LNCAP (cell line): ENCODE measurements at regions not wholly inside any gene's neighbourhood (a gene's known extent, or its start where the extent isn't known, plus 50 kb on each side); places are given as distances from the start of the nearest gene placed in this dataset.

Source experiments
- CTCF ChIP-seq: fragments of 450-650 bp; IDR thresholded peaks from 2 replicates; pipeline ENCODE4 v1.5.1; 2017; ENCODE audit warnings: mild to moderate bottlenecking

DNA sequence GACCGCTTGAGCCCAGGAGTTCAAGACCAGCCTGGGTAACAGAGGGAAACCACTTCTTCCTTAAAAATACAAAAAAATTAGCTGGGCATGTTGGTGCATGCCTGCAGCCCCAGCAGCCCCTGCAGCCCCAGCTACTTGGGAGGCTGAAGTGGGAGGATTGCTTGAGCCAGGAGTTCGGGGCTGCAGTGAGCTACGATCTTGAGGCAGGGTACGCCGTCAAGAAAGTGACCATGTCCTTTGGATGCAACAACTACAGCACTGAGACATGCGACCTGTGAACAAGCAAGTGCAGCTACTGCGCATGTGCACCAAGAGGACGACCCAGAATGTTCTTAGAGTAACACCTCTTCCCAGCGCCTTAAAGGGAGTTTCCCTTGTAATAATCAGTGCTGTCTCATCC is 66.6 kb upstream of the ZNF479 start:
- TF ChIP-seq CTCF: no peak

DNA sequence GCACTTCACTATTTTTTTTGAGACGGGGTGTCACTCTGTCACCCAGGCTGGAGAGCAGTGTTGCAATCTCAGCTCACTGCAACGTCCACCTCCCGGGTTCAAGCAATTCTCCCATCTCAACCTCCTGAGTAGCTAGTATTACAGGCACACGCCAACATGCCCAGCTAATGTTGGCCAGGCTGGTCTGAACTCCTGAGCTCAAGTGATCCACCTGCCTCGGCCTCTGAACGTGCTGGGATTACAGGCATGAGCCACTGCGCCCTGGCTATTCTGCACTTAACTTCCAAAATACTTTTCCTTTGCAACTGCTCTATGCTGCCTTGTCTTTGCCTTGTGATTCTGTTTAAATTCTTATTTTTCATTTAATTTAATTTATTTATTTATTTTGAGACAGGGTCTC is 67.0 kb upstream of the ZNF479 start:
- no peak for TF ChIP-seq CTCF

DNA sequence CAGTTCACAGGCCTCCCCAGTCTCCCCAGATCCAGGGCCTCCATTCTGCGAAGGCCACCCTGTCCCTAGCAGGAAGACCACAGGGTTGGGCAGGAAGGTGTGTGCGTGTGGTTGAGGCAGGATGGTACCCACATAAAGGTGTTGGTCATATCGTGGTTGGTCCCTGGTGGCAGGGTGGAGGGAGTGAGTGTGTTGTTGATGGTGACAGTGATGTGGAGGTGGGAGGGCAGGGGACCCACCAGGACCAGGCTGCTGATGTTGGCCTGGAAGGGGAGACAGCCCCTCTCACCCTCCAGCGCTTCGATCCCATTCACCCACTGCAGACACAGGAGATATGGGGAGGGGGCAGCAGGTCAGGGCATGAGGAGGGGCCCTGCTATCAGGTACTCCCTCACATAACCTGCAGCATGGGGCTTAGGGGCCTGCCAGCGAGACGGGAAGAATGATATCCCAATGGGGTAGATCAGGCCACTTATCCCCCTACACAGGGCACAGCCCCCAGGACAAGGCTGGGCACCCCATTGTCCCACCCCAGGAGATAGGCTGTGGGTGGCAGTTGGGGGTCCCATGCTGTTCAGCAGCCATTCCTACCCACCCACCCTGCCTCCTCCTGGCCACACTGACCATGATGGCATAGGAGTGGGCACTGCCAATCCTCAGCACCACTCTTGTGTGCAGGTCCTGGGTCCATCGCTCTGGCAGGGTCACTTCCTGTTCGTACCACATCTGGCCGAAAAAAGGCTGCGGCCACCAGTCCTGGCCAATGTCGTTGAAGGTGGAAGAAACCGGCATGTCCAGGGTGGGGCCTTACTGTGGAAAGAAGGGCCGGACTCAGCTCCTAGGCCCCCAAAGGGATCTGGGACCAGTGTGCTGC is 69.0 kb upstream of the ZNF479 start:
- no peak for TF ChIP-seq CTCF

- no peak for TF ChIP-seq CTCF
Observed at GRCh38 chr7:57201895-57202210, 69.6 kb upstream of the ZNF479 start.

DNA sequence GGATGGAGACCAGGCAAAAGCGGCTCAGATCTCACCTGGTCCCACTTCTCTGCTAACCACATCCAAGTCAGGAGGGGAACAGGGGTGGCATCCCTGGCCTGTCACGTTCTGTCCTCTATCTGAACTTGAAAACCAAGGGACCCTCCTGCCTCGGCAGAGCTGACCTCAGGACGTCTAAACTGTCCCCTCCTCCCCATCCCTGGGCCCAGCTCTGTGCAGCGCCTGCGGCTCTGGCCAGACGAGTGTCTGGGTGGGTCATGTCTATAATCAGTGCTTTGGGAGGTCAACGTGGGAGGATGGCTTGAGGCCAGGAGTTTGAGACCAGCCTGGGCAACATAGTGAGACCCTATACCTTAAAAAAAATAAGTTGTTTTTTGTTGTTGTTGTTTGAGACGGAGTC is 70.0 kb upstream of the ZNF479 start:
- TF ChIP-seq CTCF: no peak

DNA sequence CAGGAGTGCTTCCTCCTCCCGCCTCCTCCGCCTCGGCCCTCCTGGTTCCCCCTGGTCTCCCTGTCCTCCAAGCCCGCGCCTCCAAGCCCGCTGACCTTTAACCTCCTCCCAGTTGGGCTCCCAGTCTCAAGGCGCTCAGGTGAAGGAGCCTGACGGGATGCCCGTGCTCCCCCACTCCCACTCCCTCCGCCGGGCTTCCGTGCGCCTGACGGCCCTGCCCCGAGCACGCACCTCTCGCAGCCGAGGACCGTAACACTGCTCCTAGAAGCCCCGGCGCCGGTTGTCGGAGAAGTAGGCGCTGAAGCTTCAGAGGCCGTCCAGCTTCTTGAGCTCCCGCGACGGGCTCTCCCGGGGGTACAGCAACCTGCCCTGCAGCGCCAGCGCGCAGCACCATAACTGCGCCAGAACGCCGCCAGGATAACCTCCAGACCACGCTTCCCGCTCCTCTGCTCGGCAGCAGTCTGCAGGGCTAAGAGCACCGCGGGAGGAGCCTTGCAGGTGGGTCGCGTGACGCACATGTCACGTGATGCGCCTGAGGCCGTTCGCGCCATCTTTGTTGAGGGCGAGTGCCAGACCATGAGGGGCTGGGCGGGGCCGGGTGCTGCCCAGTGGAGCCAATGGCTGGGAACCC is 71.0 kb upstream of the ZNF479 start:
- TF ChIP-seq CTCF: no peak

DNA sequence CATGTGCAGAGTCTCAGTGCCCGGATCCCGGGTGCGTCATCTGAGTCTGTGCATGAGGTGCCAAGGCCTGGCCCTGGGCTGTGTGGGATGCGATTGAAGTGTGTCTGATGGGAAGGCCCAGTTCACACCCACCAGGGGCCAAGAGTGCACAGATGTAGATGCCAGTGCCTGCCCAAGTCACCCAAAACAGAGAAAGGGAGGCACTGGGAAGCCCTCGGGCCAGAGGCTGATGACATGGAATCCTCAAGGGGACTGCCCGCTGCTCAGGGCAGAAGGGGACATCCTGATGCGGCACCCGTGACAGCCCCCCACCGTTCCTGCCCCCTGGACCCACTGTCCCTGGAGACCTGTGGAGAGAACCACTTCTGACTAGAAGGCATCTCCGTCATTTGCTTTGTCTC is 72.2 kb upstream of the ZNF479 start:
- no peak for TF ChIP-seq CTCF
